Rectal smooth muscle tissue (tissue), 1 donor: ENCODE measurements at regions not wholly inside any gene's neighbourhood (a gene's known extent, or its start where the extent isn't known, plus 50 kb on each side); places are given as distances from the start of the nearest gene placed in this dataset.

Experiments used
- H3K27ac ChIP-seq: one replicate; pipeline ENCODE4 v1.7.0; 2013; ENCODE audit warnings: low read depth, low read length, inconsistent platforms
- H3K27me3 ChIP-seq: one replicate; pipeline ENCODE4 v1.7.0; 2013; ENCODE audit warnings: low read length; ENCODE audit not compliant: control insufficient read depth, insufficient read depth
- H3K36me3 ChIP-seq: one replicate; pipeline ENCODE4 v1.7.0; 2013; ENCODE audit warnings: low read length; ENCODE audit not compliant: control insufficient read depth, insufficient read depth
- H3K4me1 ChIP-seq: one replicate; pipeline ENCODE4 v1.7.0; 2013; ENCODE audit warnings: low read length; ENCODE audit not compliant: control insufficient read depth, insufficient read depth
- H3K4me3 ChIP-seq: one replicate; pipeline ENCODE4 v1.7.0; 2013; ENCODE audit warnings: low read length
- H3K9ac ChIP-seq: one replicate; pipeline ENCODE4 v1.7.0; 2013; ENCODE audit warnings: low read length

DNA sequence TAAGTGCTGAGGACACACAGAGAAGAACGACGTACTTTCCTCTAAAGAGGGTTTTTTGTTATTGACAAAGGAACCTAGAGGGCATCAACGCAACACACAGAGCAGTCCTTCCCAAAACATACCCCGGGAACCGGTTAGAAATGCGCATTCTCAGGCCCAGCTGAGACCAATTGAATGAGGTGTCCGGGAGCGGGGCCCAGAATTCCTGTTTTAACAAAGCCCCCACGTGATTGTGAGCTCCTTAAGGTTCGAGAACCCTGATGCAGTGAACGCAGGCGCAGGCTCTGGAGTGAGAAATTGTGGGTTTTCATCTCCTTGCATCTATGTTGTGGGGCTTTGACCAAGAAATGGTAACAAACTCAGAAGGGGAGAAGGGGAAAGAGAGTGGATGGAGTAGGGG is 51.0 kb upstream of the TBX3 start:
- Histone ChIP-seq H3K9ac (no peak overlapping the region), H3K27ac (no peak overlapping the region), H3K4me3 (no peak overlapping the region), H3K36me3 (no peaks in the 10 kb centered on the region), H3K4me1 (peaks cover 2% of the 10 kb centered on the region), H3K27me3 (peaks cover 9% of the 10 kb centered on the region)

DNA sequence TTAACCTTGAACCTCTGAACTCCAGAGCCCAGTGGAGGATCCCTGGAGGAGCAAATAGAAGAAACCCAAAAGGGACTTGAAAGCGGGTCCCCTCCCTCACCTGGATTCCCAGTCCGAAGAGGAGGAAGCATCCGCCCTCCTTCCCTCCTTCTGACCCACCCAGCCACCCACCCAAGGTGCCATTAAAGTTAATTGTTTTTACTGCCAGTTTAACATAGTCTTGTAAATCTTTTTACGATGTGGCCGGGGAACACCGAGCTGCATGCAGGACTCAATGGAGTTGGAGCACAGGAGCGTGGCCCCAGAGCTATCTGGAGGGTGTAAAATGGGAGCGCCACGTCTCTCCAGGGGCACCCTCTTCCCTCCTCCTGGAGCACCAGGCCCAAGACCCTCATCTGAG is 49.9 kb upstream of the TBX3 start:
- Histone ChIP-seq H3K27me3 (peaks cover 9% of the 10 kb centered on the region), H3K4me1 (peaks cover 2% of the 10 kb centered on the region), H3K9ac (no peak overlapping the region), H3K27ac (no peak overlapping the region), H3K36me3 (no peaks in the 10 kb centered on the region), H3K4me3 (no peak overlapping the region)
